Daoy (cell line): ENCODE measurements at regions not wholly inside any gene's neighbourhood (a gene's known extent, or its start where the extent isn't known, plus 50 kb on each side); places are given as distances from the start of the nearest gene placed in this dataset.
"Not testable (repeated sequence)": the region's sequence is repeated elsewhere in the genome, so short reads cannot be mapped to it uniquely, and the experiment has no call there.

Experiments
- DNase-seq: peaks from one replicate; pipeline ENCODE4 v3.0.0-alpha.2; 2015; ENCODE audit warnings: low read depth

GRCh38 chr4:63296773-63297172 lies 1112.5 kb downstream of the TECRL start:
- no peak for DNase-seq

GRCh38 chr4:63275491-63275890 lies 1133.8 kb downstream of the TECRL start:
- DNase-seq = no peak

- no peak for DNase-seq
These were observed 1140.1 kb downstream of the TECRL start for GRCh38 chr4:63269156-63269555.

- no peak for DNase-seq
These were observed 1175.6 kb downstream of the TECRL start for GRCh38 chr4:63233671-63234070.

- no peak for DNase-seq
These were observed 1177.2 kb downstream of the TECRL start for GRCh38 chr4:63232058-63232457.

GRCh38 chr4:63226229-63226628 lies 1183.0 kb downstream of the TECRL start:
- no peak for DNase-seq

- no peak for DNase-seq
These were observed 1186.8 kb downstream of the TECRL start for GRCh38 chr4:63222466-63222865.

- DNase-seq = no peak
These were observed 1187.8 kb downstream of the TECRL start for GRCh38 chr4:63221477-63221876.

GRCh38 chr4:63218856-63219255 lies 1190.4 kb downstream of the TECRL start:
- DNase-seq = no peak

GRCh38 chr4:63214076-63214475 lies 1195.2 kb downstream of the TECRL start:
- DNase-seq = no peak

GRCh38 chr4:63211776-63212479 lies 1197.3 kb downstream of the TECRL start:
- DNase-seq = no peak

GRCh38 chr4:63211375-63211774 lies 1197.9 kb downstream of the TECRL start:
- DNase-seq = no peak

- DNase-seq = not testable (repeated sequence)
These were observed 1216.2 kb downstream of the TECRL start for GRCh38 chr4:63193029-63193428.

- DNase-seq = no peak
These were observed 1237.9 kb downstream of the TECRL start for GRCh38 chr4:63171341-63171740.

GRCh38 chr4:63170923-63171322 lies 1238.3 kb downstream of the TECRL start:
- no peak for DNase-seq

GRCh38 chr4:63169836-63170235 lies 1239.4 kb downstream of the TECRL start:
- DNase-seq = no peak

GRCh38 chr4:63155561-63155960 lies 1253.7 kb downstream of the TECRL start:
- DNase-seq = no peak

GRCh38 chr4:63123441-63123840 lies 1285.8 kb downstream of the TECRL start:
- no peak for DNase-seq

- no peak for DNase-seq
These were observed 1286.3 kb downstream of the TECRL start for GRCh38 chr4:63122955-63123354.

- no peak for DNase-seq
These were observed 1302.7 kb downstream of the TECRL start for GRCh38 chr4:63106600-63106999.

- DNase-seq = no peak
These were observed 1303.4 kb downstream of the TECRL start for GRCh38 chr4:63105839-63106238.

GRCh38 chr4:63090641-63091040 lies 1318.6 kb downstream of the TECRL start:
- no peak for DNase-seq

GRCh38 chr4:63085091-63085490 lies 1324.2 kb downstream of the TECRL start:
- DNase-seq = no peak

- no peak for DNase-seq
These were observed 1328.3 kb downstream of the TECRL start for GRCh38 chr4:63080934-63081333.
